ENCODE measurements at regions not wholly inside any gene's neighbourhood (a gene's known extent, or its start where the extent isn't known, plus 50 kb on each side); places are given as distances from the start of the nearest gene placed in this dataset.
"Not testable (repeated sequence)": the region's sequence is repeated elsewhere in the genome, so short reads cannot be mapped to it uniquely, and the experiment has no call there.

DNA sequence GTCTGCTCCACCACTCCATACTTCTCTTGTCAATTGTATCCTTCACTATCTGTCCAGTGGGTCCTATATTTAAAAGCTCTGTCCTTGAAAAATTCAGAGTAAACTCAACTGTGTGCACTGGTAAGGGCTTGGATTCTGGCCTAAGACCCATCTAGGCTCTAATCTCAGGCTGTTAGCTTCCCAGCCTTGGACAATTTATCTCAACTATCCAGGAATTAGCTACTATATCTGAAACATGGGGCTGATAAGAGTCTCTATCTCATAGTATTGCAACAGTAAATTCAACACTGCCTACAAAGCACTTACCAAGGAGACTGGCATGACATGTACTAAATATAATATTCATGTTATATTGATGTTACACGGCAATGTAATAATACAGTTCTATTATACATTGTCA lies 303.4 kb downstream of the XPNPEP1 start:
- no peak overlapping the region for H3K27ac ChIP-seq
- no peaks in the 10 kb centered on the region for H3K79me2 ChIP-seq (ENCODE audit: insufficient read depth, low read depth)
- no peak overlapping the region for H3K4me2 ChIP-seq
- no peaks in the 10 kb centered on the region for H3K36me3 ChIP-seq (ENCODE audit: insufficient read depth)
- no peaks in the 10 kb centered on the region for H4K20me1 ChIP-seq (ENCODE audit: insufficient read depth)
- TF ChIP-seq, protein P1, sequence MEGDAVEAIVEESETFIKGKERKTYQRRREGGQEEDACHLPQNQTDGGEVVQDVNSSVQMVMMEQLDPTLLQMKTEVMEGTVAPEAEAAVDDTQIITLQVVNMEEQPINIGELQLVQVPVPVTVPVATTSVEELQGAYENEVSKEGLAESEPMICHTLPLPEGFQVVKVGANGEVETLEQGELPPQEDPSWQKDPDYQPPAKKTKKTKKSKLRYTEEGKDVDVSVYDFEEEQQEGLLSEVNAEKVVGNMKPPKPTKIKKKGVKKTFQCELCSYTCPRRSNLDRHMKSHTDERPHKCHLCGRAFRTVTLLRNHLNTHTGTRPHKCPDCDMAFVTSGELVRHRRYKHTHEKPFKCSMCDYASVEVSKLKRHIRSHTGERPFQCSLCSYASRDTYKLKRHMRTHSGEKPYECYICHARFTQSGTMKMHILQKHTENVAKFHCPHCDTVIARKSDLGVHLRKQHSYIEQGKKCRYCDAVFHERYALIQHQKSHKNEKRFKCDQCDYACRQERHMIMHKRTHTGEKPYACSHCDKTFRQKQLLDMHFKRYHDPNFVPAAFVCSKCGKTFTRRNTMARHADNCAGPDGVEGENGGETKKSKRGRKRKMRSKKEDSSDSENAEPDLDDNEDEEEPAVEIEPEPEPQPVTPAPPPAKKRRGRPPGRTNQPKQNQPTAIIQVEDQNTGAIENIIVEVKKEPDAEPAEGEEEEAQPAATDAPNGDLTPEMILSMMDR (conservative IDR thresholded peaks at IDR 0.05; ENCODE audit: low read depth, low read length), result no peak
- H3K4me3 ChIP-seq (IDR thresholded peaks at IDR 0.05; ENCODE audit: insufficient read depth, low read depth, low read length), result no peak overlapping the region
- no peaks in the 10 kb centered on the region for H3K4me1 ChIP-seq (ENCODE audit: low read depth, poor library complexity, severe bottlenecking)
- H3K27me3 ChIP-seq (ENCODE audit: insufficient read depth, low read depth), result no peaks in the 10 kb centered on the region
- no peak overlapping the region for H2AFZ ChIP-seq (ENCODE audit: low read depth)
- H3K9ac ChIP-seq, result no peak overlapping the region

DNA sequence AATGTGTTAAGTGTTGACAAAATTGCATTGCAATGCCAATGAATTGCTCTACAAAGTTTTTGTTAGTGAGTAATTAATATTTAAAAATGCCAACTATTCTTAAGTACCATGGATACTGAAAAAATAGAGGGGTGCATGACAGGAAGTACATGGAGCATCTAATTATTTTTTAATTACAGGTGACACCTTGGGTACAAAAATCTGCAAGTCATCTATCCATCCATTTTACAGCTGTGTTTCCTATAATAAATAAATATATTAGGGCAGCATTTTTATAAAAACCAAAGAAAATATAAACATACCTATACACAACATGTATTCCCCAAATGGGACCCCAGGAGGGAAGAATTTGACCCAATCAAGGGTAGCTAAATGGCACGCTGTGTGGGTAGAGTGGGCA lies 304.6 kb downstream of the XPNPEP1 start:
- TF ChIP-seq, protein P1 (conservative IDR thresholded peaks at IDR 0.05; ENCODE audit: low read depth, low read length), result no peak
- Histone ChIP-seq H3K36me3 (ENCODE audit: insufficient read depth) (no peaks in the 10 kb centered on the region), H3K4me3 (IDR thresholded peaks at IDR 0.05; ENCODE audit: insufficient read depth, low read depth, low read length) (no peak overlapping the region)

DNA sequence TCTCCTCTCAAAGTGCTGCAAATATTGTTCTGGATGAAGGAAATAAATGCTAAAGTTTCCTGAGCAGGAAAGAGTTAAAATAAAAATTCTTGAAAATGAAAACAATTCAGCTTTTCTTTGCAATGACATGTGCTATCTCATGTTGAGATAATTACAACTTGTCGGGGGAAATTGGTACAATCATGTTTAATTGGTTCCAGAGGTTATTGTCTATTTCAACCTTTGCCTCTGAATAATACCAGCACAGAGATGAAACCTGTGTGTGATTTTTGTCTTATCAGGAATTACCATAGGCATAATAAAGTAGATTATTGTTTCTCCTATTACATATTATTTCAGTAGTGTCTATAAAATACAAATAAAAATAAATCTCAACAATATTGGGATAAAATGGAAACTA lies 305.0 kb downstream of the XPNPEP1 start:
- Histone ChIP-seq H3K27me3 (ENCODE audit: insufficient read depth, low read depth) (no peaks in the 10 kb centered on the region), H3K79me2 (ENCODE audit: insufficient read depth, low read depth) (no peaks in the 10 kb centered on the region), H2AFZ (ENCODE audit: low read depth) (no peak overlapping the region), H3K4me3 (IDR thresholded peaks at IDR 0.05; ENCODE audit: insufficient read depth, low read depth, low read length) (no peak overlapping the region), H3K4me1 (ENCODE audit: low read depth, poor library complexity, severe bottlenecking) (no peaks in the 10 kb centered on the region), H3K36me3 (ENCODE audit: insufficient read depth) (no peaks in the 10 kb centered on the region), H3K4me2 (no peak overlapping the region), H3K27ac (no peak overlapping the region), H3K9ac (no peak overlapping the region), H4K20me1 (ENCODE audit: insufficient read depth) (no peaks in the 10 kb centered on the region)
- TF ChIP-seq, protein P1 (conservative IDR thresholded peaks at IDR 0.05; ENCODE audit: low read depth, low read length), result no peak

More for the DNA sequence above, 304.6 kb downstream of the XPNPEP1 start:
- H3K79me2 ChIP-seq (ENCODE audit: insufficient read depth, low read depth), result no peaks in the 10 kb centered on the region
- no peak overlapping the region for H3K27ac ChIP-seq
- H4K20me1 ChIP-seq (ENCODE audit: insufficient read depth), result no peaks in the 10 kb centered on the region
- no peaks in the 10 kb centered on the region for H3K4me1 ChIP-seq (ENCODE audit: low read depth, poor library complexity, severe bottlenecking)
- H3K9ac ChIP-seq, result no peak overlapping the region
- H3K27me3 ChIP-seq (ENCODE audit: insufficient read depth, low read depth), result no peaks in the 10 kb centered on the region
- H2AFZ ChIP-seq (ENCODE audit: low read depth), result no peak overlapping the region
- no peak overlapping the region for H3K4me2 ChIP-seq

DNA sequence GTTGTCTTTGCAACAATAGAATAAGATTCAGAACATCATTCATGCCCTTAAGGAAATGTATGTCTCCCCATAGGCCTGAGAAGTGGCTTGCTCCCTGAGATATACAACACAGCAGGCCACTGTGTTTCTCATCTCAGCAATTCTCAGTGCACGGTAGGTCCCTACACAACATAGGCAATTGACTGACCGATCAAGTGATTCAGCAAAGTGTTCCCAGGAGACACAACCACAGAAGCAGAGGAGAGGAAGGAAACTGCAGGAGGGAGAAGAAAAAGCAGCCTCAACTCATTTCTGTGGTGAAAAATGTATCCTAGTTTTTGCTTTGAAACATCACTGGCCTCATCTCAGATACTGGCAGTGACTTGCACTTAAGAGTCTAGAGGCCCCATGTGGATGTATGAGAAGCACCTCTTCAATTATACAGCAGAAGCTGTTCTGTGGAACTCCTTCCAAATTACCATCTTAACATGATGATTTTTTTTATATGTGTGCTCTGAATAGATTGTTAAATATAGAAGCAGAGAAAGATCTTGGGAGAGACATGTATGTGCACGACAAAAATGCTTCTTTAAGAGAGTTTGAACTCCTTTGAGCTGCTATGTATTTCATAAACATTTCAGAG lies 306.8 kb downstream of the XPNPEP1 start:
- no peaks in the 10 kb centered on the region for H4K20me1 ChIP-seq (ENCODE audit: insufficient read depth)
- TF ChIP-seq, protein P1 (conservative IDR thresholded peaks at IDR 0.05; ENCODE audit: low read depth, low read length), result no peak
- no peak overlapping the region for H2AFZ ChIP-seq (ENCODE audit: low read depth)
- no peaks in the 10 kb centered on the region for H3K4me1 ChIP-seq (ENCODE audit: low read depth, poor library complexity, severe bottlenecking)
- no peak overlapping the region for H3K9ac ChIP-seq
- no peaks in the 10 kb centered on the region for H3K27me3 ChIP-seq (ENCODE audit: insufficient read depth, low read depth)
- no peaks in the 10 kb centered on the region for H3K36me3 ChIP-seq (ENCODE audit: insufficient read depth)
- no peaks in the 10 kb centered on the region for H3K79me2 ChIP-seq (ENCODE audit: insufficient read depth, low read depth)
- H3K4me2 ChIP-seq, result no peak overlapping the region
- no peak overlapping the region for H3K4me3 ChIP-seq (IDR thresholded peaks at IDR 0.05; ENCODE audit: insufficient read depth, low read depth, low read length)
- no peak overlapping the region for H3K27ac ChIP-seq

DNA sequence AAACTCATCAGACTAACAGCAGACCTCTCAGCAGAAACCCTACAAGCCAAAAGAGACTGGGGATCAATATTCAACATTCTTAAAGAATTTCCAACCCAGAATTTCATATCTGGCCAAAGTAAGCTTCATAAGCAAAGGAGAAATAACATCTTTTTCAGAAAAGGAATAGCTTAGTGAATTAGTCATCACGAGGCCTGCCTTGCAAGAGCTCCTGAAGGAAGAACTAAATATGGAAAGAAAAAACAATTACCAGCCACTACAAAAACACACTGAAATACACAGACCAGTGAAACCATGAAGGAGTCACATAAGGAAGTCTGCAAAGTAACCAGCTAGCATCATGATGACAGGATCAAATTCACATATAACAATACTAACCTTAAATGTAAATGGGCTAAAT lies 328.0 kb downstream of the XPNPEP1 start:
- not testable (repeated sequence) for H3K4me1 ChIP-seq (ENCODE audit: low read depth, poor library complexity, severe bottlenecking); H2AFZ ChIP-seq (ENCODE audit: low read depth); H3K4me2 ChIP-seq; H4K20me1 ChIP-seq (ENCODE audit: insufficient read depth); H3K27me3 ChIP-seq (ENCODE audit: insufficient read depth, low read depth); H3K4me3 ChIP-seq (IDR thresholded peaks at IDR 0.05; ENCODE audit: insufficient read depth, low read depth, low read length); H3K36me3 ChIP-seq (ENCODE audit: insufficient read depth); H3K79me2 ChIP-seq (ENCODE audit: insufficient read depth, low read depth); H3K27ac ChIP-seq; H3K9ac ChIP-seq

All from KMS-11 (cell line).